ENCODE measurements at regions not wholly inside any gene's neighbourhood (a gene's known extent, or its start where the extent isn't known, plus 50 kb on each side); places are given as distances from the start of the nearest gene placed in this dataset.

GRCh38 chr14:29360656-29361055 is 567.0 kb downstream of the PRKD1 start:
- no peak for TF ChIP-seq CTCF (IDR thresholded peaks at IDR 0.05)
- no peak for TF ChIP-seq POLR2A (IDR thresholded peaks at IDR 0.05)
